HG03064 (cell line): ENCODE measurements at regions not wholly inside any gene's neighbourhood (a gene's known extent, or its start where the extent isn't known, plus 50 kb on each side); places are given as distances from the start of the nearest gene placed in this dataset.

Experiments used
- ATAC-seq: cut with Tn5 transposase; IDR thresholded peaks from one replicate; pipeline ENCODE4 v1.9.1; 2021; ENCODE audit warnings: low read depth; ENCODE audit not compliant: unreplicated experiment

GRCh38 chr5:174229514-174230370, 184.2 kb downstream of the NSG2 start:
- no peak for ATAC-seq

DNA sequence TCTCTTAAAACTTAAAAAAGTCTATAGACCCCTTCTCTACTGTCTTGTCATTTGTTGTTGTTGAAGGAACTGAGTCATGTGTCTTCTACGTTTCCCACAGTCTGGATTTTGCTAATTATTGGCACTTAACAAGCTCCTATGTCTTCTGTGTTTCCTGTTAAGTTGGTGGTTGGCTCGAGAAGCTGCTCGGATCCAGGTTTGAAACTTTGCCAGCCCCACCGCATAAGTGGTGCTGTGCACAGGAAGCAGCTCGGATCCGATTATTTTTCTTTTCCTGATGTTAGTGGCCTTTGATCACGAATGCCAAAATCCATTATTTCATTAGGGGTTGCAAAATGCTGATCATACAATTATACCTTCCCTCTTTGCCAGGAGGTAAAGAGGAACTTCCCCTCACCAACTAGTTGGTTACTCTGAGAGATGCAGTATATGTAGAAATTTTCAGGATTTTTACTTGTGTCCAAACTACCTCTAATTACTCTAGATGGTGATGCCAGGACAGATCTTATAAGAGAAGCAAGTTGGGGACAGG, 186.5 kb downstream of the NSG2 start:
- no peak for ATAC-seq

DNA sequence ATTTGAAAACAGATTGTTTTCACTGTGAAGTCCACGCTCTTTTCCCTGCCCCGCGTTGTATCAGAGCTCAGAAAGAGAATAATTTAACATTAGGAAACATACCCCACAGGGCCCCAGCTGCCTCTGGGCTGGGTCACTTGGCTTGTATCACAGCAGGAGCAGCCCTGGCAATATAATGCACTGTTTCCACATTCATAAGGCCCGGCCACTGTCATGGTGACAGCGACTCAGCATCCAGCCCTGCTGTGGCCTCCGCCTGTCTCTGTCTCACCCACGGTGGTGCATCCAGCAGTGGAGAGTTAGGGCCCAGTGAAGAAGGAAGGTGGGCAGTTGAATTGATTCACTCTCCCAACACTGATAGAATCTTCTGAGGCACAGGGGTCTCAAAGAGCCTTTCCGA, 188.9 kb downstream of the NSG2 start:
- ATAC-seq, result no peak

GRCh38 chr5:174235221-174236011, 189.9 kb downstream of the NSG2 start:
- no peak for ATAC-seq

DNA sequence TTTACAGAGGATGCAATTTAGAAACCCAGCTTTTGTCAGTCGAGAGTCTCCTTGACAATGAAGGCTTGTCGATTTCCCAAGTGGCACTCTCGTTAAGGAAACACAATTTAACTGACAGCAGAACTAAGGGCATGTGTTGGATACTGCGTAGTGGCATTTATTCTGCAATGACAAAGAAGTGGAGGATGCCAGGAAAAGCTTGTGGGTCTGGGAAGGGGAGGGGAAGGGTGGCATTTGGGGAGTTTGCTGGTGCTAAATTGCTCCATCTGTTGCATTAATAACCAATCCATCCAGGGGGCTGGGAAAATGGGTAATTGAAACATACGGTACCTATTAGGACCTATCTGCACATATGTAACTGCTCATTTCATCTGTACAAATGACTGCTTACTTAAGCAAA, 190.6 kb downstream of the NSG2 start:
- no peak for ATAC-seq

GRCh38 chr5:174239718-174240117, 194.2 kb downstream of the NSG2 start:
- ATAC-seq, result no peak

DNA sequence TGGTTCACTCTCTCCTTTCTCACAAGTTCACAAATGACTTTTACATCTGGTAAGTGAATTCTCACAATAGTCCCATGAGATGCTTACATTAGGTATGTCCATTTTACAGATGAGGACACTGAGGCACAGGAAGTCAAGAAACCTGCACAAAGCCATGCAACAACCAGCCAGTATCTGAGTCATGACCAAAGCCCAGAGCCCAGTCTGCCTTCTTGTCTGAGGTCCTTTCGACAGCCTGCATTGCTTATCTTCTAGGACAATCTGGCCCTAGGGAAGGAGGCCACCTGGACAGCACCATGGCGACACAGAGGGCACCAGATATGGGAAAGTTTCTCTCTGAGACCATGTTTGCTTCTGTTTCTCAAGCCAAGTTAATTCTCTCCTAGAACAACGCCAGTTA, 197.1 kb downstream of the NSG2 start:
- ATAC-seq, result no peak

DNA sequence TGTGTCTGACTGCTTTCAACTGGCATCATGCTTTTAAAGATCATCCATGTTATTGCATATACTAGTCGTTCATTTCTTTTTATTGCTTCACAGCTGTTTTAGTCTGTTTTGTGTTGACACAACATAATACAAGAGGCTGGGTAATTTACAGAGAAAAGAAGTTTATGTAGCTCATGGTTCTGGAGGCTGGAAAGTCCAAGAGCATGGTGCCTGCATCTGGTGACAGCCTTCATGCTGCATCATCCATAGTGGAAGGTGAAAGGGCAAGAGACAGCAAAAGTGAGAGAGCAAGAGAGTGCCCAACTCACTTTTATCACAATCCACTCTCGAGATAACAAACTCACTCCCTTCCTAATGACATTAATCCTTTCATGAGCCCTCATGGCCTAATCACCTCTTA, 198.4 kb downstream of the NSG2 start:
- ATAC-seq, result no peak

GRCh38 chr5:174245516-174246075, 200.1 kb downstream of the NSG2 start:
- ATAC-seq, result no peak

DNA sequence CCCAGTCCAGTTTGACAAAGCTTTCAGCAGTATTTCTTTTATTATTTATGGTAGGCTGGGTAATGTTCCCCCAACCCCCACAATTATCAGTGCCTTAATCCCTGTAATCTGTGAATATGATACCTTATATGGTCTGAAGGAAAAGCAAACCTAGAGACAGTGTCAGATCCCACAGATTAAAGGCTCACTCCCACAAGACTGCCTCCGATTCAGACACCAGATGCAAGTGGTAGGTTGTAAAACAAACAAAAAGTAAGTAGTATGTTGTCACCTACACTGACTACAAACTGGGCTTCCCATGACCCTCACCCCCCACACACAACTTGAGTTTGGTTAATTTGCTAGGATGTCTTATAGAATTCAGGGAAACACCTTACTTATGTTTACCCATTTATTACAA, 201.2 kb downstream of the NSG2 start:
- no peak for ATAC-seq

DNA sequence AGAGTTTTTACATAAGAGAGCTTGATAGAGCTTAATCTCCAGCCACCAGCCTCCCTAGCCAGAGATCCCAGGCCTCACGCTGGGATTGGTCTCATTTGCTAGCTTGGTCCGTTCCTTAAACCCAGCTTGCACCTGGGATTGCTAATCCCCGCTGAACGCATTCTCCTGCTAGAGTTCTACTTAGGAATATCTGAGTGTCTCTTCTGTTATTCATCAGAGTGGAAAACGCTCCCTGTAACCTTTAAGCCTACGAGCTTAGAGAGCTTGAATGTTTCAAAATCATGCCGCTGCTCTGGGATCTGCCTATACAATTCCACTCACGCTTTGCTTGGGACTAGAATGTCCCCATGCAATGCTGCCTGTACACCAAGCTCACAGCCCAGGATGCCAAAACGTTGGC, 201.8 kb downstream of the NSG2 start:
- no peak for ATAC-seq

- ATAC-seq, result no peak
Measured at GRCh38 chr5:174251305-174252000, 205.9 kb downstream of the NSG2 start.

DNA sequence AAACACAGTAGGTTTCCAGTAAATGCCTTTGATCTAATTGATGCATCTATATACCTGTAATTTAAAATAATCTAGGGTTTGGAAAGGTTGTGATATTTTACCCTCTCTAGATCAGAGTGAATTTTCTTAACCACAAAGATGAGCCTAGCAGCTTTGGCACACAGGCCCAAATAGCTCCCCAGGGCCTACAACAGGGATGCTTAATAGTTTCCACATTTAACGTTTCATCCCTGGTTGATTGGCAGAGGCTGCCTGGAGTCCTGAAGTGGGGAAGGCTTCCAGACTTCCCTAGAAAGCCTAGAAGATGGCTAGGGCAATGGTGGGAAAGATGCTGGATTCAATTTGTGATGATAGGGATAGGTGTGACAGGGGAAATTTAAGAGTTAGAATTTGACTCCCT, 206.6 kb downstream of the NSG2 start:
- no peak for ATAC-seq

DNA sequence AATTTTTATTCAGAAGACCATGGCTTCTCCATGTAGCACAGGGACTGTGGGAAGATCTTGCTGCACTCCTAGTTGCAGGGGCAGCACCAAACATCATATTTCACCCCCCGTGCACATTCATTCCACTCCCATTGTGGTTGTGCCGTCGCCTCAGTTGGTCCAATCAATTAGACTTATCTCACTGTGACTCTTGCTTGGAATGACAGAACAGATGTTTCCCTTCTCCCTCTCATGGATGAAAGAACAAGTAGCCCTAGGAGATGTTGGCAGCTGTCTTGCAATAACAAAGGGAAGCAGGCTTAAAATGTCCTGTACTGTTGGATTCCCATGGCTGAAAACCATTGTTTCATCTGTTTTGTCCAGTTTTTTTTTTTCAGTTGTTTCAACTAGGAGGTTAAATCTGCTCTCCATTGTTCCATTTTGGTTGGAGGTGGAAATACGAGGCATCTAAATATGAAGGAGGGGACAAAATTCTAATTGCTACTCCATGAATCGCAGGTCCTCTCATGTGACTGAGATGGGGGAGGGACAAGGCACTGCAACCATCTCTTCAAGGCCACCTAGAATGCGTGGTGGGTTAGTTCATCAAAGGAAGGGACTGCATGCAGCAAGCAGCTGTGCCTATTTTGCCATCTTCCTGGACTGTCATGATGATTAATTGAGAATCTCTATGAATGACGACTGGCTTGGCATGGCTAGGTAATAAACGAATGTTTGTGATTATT, 214.4 kb downstream of the NSG2 start:
- no peak for ATAC-seq

DNA sequence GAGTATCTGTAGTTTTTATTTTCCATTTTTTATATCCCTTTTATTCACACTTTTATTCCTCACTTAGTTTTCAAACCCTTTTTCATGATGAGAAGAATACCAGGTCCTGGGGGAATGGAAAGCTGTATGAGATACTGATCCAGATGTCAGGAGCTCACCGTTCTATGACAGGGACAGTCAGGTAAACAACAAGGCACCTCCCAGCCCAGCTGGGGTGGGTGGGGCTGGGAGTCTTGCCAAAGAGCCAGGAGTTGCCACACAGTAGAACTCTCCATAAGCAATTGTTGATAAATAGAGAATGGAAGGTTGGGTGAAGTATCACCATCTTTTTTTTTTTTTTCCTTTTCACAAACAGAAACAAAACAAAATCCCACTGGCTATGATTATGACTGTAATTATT, 225.8 kb downstream of the NSG2 start:
- no peak for ATAC-seq

GRCh38 chr5:174272671-174273070, 227.2 kb downstream of the NSG2 start:
- ATAC-seq, result peak; percentile 23

DNA sequence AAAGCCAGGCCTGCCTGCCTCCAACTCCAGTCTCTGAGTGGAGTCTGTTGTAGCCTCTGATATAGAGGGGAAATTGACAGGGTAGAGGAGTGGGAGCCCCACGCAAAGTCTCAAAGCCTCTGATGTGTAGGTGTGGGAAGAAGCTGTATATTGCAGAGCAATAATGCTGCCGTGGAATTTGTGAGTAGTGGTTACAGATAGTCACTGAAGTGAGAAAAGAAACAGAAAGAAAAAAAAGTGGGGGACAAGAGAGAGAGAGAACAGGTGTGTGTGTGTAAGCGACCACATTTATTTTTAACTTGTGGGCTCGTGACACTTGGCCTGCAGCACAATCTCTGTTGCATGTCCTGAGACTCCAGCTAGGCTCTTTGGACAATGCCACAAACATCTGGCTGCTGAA, 227.8 kb downstream of the NSG2 start:
- peak; percentile 88 for ATAC-seq

DNA sequence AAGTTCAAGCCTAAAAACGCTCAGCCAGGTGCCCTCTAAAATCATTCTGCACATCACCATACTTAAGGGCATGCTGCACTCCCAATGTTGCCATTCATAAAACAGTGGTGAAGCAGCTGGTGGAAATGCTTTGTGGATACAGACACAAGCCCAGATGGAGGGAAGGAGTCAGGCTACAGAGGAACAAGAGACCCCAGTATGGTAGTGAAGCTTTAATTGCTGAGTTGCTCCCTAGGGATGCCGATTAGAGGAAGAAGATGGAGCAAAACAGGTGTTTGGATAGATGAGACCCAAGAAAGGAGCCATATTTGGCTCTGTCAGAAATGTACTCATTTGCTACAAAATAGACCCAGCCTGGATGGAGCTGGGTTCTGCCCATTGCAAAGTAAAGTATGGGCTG, 230.5 kb downstream of the NSG2 start:
- no peak for ATAC-seq

DNA sequence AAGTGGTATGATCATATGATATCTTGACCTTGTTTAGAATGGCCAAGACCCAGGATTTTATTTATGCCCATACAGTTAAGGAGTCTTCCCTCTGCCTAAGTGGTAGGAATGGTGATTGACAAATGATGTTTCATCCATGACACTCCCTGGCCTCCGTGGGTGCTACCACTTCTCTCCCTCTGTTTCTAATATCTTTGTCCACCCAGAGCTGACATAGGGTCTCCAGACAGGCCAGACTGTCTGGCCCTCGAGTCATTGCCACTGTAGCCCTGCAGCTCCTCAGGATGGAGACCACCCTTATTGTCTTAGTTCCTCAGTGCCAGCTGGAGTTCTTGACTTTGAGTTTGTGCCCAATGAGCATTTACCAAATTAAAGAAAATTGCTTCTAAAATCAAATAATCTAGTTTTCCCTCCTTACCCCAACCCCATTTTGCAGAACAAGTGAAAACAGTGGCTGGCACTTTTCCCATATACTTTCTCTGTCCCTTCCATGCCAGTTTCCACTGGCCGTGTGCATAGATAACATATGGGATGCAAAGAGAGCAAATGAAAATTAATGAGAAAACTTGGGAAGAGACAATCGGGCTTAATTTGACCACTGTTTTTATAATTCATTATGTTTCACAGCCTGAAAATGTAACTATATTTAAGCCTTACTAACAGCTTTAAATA, 235.7 kb downstream of the NSG2 start:
- ATAC-seq, result no peak

DNA sequence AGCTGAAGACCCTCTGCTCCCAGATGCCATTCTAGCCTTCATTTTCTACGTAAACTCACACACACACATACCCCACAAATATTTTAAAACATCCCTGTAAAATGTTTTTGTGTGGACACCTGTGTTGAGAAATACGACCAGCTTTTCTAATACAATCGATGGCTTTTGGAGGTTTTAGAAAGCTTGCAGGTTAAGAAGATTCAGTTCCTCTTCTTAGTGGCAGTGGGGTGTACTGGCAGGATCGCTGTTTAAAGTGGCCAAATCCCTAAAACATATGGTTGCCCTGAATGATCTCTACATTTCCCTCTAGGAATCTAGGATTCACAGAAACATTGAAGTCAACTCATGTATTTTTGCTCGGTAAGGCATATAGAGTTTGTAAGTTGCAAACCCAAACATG, 236.3 kb downstream of the NSG2 start:
- ATAC-seq, result no peak
